Liver (tissue), 8 donors: ENCODE measurements at regions not wholly inside any gene's neighbourhood (a gene's known extent, or its start where the extent isn't known, plus 50 kb on each side); places are given as distances from the start of the nearest gene placed in this dataset.

ENCODE experiments used
- DNase-seq: peaks from one replicate; pipeline ENCODE4 v3.0.0-alpha.2; 2017; ENCODE audit warnings: low spot score
- H3K27ac ChIP-seq, 2 donors: one replicate each; pipeline ENCODE4 v1.7.0; 2013; ENCODE audit warnings: inconsistent platforms in 2 of 2, low read length in 2 of 2, control low read depth in 1 of 2, low read depth in 1 of 2, mild to moderate bottlenecking in 1 of 2
- H3K27me3 ChIP-seq, 4 donors: one replicate each; pipeline versions ENCODE4 v1.6.1 to v1.7.0; 2013; ENCODE audit warnings: low read length in 3 of 4, inconsistent platforms in 1 of 4, mild to moderate bottlenecking in 1 of 4, moderate library complexity in 1 of 4; ENCODE audit not compliant: control insufficient read depth in 4 of 4, insufficient read depth in 4 of 4
- H3K36me3 ChIP-seq, 4 donors: one replicate each; pipeline versions ENCODE4 v1.6.1 to v1.7.0; 2013; ENCODE audit warnings: low read length in 3 of 4, mild to moderate bottlenecking in 3 of 4, low read depth in 1 of 4, moderate library complexity in 1 of 4; ENCODE audit not compliant: control insufficient read depth in 4 of 4, insufficient read depth in 3 of 4
- H3K4me1 ChIP-seq, 4 donors: one replicate each; pipeline versions ENCODE4 v1.6.1 to v1.7.0; 2013; ENCODE audit warnings: low read length in 3 of 4, mild to moderate bottlenecking in 3 of 4, moderate library complexity in 1 of 4; ENCODE audit not compliant: control insufficient read depth in 4 of 4, insufficient read depth in 4 of 4
- H3K4me3 ChIP-seq, 3 donors: one replicate each; pipeline versions ENCODE4 v1.6.1 to v1.7.0; 2013; ENCODE audit warnings: low read length in 3 of 3, control low read depth in 1 of 3, low read depth in 1 of 3, mild to moderate bottlenecking in 1 of 3
- H3K9ac ChIP-seq, 2 donors: one replicate each; pipeline ENCODE4 v1.7.0; 2013; ENCODE audit warnings: low read length in 2 of 2, mild to moderate bottlenecking in 2 of 2, moderate library complexity in 2 of 2, control low read depth in 1 of 2, low read depth in 1 of 2
- H3K9me3 ChIP-seq, 4 donors: one replicate each; pipeline versions ENCODE4 v1.6.1 to v1.7.0; 2013; ENCODE audit warnings: low read length in 3 of 4; ENCODE audit not compliant: control insufficient read depth in 4 of 4
- ATF3 ChIP-seq: IDR thresholded peaks from 2 replicates; pipeline ENCODE4 v1.6.1; 2016; ENCODE audit warnings: antibody characterized with exemption
- EGR1 ChIP-seq, 2 donors: IDR thresholded peaks; 2 replicates each; pipeline ENCODE4 v1.6.1; 2016 to 2018; ENCODE audit warnings: antibody characterized with exemption in 2 of 2, low read depth in 2 of 2
- FOXA1 ChIP-seq: IDR thresholded peaks from 2 replicates; pipeline ENCODE4 v1.6.1; 2016; ENCODE audit warnings: antibody characterized with exemption
- GABPA ChIP-seq, 2 donors: IDR thresholded peaks in 1 of 2; conservative IDR thresholded peaks in 1 of 2; 2 replicates each; pipeline ENCODE4 v1.6.1; 2016; ENCODE audit warnings: antibody characterized with exemption in 2 of 2, mild to moderate bottlenecking in 1 of 2, moderate library complexity in 1 of 2
- HNF4G ChIP-seq: IDR thresholded peaks from 2 replicates; pipeline ENCODE4 v1.6.1; 2016; ENCODE audit warnings: antibody characterized with exemption
- JUND ChIP-seq, 2 donors: IDR thresholded peaks; 2 replicates each; pipeline ENCODE4 v1.6.1; 2016; ENCODE audit warnings: antibody characterized with exemption in 2 of 2
- NR2F2 ChIP-seq: IDR thresholded peaks from 2 replicates; pipeline ENCODE4 v1.6.1; 2016; ENCODE audit warnings: antibody characterized with exemption
- RXRA ChIP-seq, 2 donors: IDR thresholded peaks; 2 replicates each; pipeline ENCODE4 v1.6.1; 2017 to 2018; ENCODE audit warnings: antibody characterized with exemption in 2 of 2, mild to moderate bottlenecking in 1 of 2
- SP1 ChIP-seq: IDR thresholded peaks from 2 replicates; pipeline ENCODE4 v1.6.1; 2018; ENCODE audit warnings: antibody characterized with exemption, mild to moderate bottlenecking
- TAF1 ChIP-seq: conservative IDR thresholded peaks from 2 replicates; pipeline ENCODE4 v1.6.1; 2016; ENCODE audit warnings: antibody characterized with exemption, mild to moderate bottlenecking
- YY1 ChIP-seq: IDR thresholded peaks from 2 replicates; pipeline ENCODE4 v1.6.1; 2016; ENCODE audit warnings: antibody characterized with exemption, mild to moderate bottlenecking
- WGBS: extraction: QIAGEN DNeasy Blood & Tissue Kit; methylation state at CpG from one replicate; pipeline ENCODE4 v1.1.7; 2013; 5-methylcytosine and 5-hydroxymethylcytosine counted together
- TF ChIP-seq, protein P1 (sequence below): IDR thresholded peaks from 2 replicates; pipeline ENCODE4 v1.6.1; 2016; ENCODE audit warnings: antibody characterized with exemption
- TF ChIP-seq, protein P2 (sequence below): IDR thresholded peaks from 2 replicates; pipeline ENCODE4 v1.6.1; 2016; ENCODE audit warnings: antibody characterized with exemption, mild to moderate bottlenecking
- TF ChIP-seq, protein P3 (sequence below): fragments of 150-350 bp; IDR thresholded peaks from 2 replicates; pipeline ENCODE4 v1.5.1; 2017; ENCODE audit warnings: improper control_type of control experiment, low read depth, low read length; ENCODE audit not compliant: missing input control
- donor health status: healthy.
- donor health status: healthy.
- donor health status: healthy.
- donor health status: healthy.
- donor health status: healthy.

DNA sequence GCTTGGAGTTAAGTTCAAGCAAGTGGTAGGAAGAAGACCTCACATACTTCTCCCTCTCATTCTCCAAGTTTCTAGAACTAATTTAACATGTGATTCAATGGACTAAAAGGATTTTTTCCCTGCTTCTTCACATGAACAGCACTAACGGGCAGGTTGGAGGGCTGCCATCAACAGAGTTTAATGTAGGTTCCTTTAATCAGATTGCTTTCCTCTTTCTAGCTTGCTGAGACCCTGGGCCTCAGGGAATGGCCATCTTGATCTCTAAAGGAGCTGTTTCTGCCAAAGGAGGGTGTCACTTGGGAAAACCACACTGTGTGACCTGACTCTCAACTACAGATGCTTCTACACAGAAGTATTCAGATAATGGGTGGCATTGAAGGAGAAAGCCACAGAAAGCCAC is 223.3 kb downstream of the PIK3R1 start:
- TF ChIP-seq, protein P1, sequence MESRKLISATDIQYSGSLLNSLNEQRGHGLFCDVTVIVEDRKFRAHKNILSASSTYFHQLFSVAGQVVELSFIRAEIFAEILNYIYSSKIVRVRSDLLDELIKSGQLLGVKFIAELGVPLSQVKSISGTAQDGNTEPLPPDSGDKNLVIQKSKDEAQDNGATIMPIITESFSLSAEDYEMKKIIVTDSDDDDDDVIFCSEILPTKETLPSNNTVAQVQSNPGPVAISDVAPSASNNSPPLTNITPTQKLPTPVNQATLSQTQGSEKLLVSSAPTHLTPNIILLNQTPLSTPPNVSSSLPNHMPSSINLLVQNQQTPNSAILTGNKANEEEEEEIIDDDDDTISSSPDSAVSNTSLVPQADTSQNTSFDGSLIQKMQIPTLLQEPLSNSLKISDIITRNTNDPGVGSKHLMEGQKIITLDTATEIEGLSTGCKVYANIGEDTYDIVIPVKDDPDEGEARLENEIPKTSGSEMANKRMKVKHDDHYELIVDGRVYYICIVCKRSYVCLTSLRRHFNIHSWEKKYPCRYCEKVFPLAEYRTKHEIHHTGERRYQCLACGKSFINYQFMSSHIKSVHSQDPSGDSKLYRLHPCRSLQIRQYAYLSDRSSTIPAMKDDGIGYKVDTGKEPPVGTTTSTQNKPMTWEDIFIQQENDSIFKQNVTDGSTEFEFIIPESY = no peak
- no peak for TF ChIP-seq GABPA (IDR thresholded peaks at IDR 0.05 in 1 of 2, conservative IDR thresholded peaks at IDR 0.05 in 1 of 2)
- TF ChIP-seq NR2F2 = no peak
- TF ChIP-seq EGR1 (IDR thresholded peaks at IDR 0.05; ENCODE audit: low read depth in 2 of 2) = no peak
- no peak for TF ChIP-seq YY1
- no peak for TF ChIP-seq HNF4G
- TF ChIP-seq, protein P2, sequence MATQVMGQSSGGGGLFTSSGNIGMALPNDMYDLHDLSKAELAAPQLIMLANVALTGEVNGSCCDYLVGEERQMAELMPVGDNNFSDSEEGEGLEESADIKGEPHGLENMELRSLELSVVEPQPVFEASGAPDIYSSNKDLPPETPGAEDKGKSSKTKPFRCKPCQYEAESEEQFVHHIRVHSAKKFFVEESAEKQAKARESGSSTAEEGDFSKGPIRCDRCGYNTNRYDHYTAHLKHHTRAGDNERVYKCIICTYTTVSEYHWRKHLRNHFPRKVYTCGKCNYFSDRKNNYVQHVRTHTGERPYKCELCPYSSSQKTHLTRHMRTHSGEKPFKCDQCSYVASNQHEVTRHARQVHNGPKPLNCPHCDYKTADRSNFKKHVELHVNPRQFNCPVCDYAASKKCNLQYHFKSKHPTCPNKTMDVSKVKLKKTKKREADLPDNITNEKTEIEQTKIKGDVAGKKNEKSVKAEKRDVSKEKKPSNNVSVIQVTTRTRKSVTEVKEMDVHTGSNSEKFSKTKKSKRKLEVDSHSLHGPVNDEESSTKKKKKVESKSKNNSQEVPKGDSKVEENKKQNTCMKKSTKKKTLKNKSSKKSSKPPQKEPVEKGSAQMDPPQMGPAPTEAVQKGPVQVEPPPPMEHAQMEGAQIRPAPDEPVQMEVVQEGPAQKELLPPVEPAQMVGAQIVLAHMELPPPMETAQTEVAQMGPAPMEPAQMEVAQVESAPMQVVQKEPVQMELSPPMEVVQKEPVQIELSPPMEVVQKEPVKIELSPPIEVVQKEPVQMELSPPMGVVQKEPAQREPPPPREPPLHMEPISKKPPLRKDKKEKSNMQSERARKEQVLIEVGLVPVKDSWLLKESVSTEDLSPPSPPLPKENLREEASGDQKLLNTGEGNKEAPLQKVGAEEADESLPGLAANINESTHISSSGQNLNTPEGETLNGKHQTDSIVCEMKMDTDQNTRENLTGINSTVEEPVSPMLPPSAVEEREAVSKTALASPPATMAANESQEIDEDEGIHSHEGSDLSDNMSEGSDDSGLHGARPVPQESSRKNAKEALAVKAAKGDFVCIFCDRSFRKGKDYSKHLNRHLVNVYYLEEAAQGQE = no peak
- TF ChIP-seq, protein P3, sequence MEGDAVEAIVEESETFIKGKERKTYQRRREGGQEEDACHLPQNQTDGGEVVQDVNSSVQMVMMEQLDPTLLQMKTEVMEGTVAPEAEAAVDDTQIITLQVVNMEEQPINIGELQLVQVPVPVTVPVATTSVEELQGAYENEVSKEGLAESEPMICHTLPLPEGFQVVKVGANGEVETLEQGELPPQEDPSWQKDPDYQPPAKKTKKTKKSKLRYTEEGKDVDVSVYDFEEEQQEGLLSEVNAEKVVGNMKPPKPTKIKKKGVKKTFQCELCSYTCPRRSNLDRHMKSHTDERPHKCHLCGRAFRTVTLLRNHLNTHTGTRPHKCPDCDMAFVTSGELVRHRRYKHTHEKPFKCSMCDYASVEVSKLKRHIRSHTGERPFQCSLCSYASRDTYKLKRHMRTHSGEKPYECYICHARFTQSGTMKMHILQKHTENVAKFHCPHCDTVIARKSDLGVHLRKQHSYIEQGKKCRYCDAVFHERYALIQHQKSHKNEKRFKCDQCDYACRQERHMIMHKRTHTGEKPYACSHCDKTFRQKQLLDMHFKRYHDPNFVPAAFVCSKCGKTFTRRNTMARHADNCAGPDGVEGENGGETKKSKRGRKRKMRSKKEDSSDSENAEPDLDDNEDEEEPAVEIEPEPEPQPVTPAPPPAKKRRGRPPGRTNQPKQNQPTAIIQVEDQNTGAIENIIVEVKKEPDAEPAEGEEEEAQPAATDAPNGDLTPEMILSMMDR = no peak
- no peak for TF ChIP-seq JUND (IDR thresholded peaks at IDR 0.05)
- no peak for TF ChIP-seq ATF3
- H3K27me3 ChIP-seq = no peaks in the 10 kb centered on the region
- DNase-seq = no peak
- H3K9ac ChIP-seq = no peak overlapping the region
- H3K27ac ChIP-seq = no peak overlapping the region
- 70% methylated on average over 1 of the region's 1 CpG for WGBS
- H3K4me1 ChIP-seq = no peaks in the 10 kb centered on the region
- no peak overlapping the region for H3K4me3 ChIP-seq
- H3K36me3 ChIP-seq = no peaks in the 10 kb centered on the region
- no peaks in the 10 kb centered on the region for H3K9me3 ChIP-seq

- no peak overlapping the region for H3K27ac ChIP-seq
- TF ChIP-seq SP1 (no peak), RXRA (IDR thresholded peaks at IDR 0.05) (no peak), TAF1 (no peak), FOXA1 (no peak), HNF4G (no peak)
- TF ChIP-seq, protein P3 = no peak
- TF ChIP-seq, protein P2 = no peak
- no peaks in the 10 kb centered on the region for H3K9me3 ChIP-seq
- H3K36me3 ChIP-seq = peaks cover 0 to 3% (median 0%) of the 10 kb centered on the region in 4 donors
- DNase-seq = no peak
- H3K4me3 ChIP-seq = no peak overlapping the region
- H3K9ac ChIP-seq = no peak overlapping the region
- WGBS = 96% methylated on average over 2 of the region's 2 CpGs
- H3K27me3 ChIP-seq = no peaks in the 10 kb centered on the region
- H3K4me1 ChIP-seq = no peaks in the 10 kb centered on the region
These were observed 224.7 kb downstream of the PIK3R1 start for GRCh38 chr5:68440245-68440644.
